CD4-positive, alpha-beta T cell (primary cell): ENCODE measurements at regions not wholly inside any gene's neighbourhood (a gene's known extent, or its start where the extent isn't known, plus 50 kb on each side); places are given as distances from the start of the nearest gene placed in this dataset.
"Not testable (repeated sequence)": the region's sequence is repeated elsewhere in the genome, so short reads cannot be mapped to it uniquely, and the experiment has no call there.

ENCODE experiments used
- ATAC-seq: fragments of 200-7000 bp; cut with Tn5 transposase; one replicate; pipeline ENCODE4 v1.10.0; 2022; ENCODE audit warnings: mild to moderate bottlenecking; ENCODE audit not compliant: poor library complexity
- CTCF ChIA-PET: fragments of 350-600 bp; sonication (Branson Sonifier 250); formaldehyde crosslinking; loops from one replicate; lab custom pipeline; 2021; ENCODE audit warnings: antibody characterized with exemption, inconsistent platforms; lab: Charles Lee
- POLR2A ChIA-PET: fragments of 350-600 bp; sonication (Branson Sonifier 250); formaldehyde crosslinking; loops from one replicate; lab custom pipeline; 2021; ENCODE audit warnings: antibody characterized with exemption, inconsistent platforms; lab: Charles Lee
- DNase-seq, 14 experiments: peaks; one replicate each; pipeline ENCODE4 v3.0.0-alpha.2; 2013 to 2020; ENCODE audit warnings: mixed read lengths in 2 of 14
- H3K27ac ChIP-seq, 2 donors: one replicate each; pipeline versions ENCODE4 v1.5.1 to v1.7.0; 2013; ENCODE audit warnings: low read length in 2 of 2, low read depth in 1 of 2, mild to moderate bottlenecking in 1 of 2
- H3K27me3 ChIP-seq, 2 experiments: 1 replicate in 1 of 2; 2 replicates in 1 of 2; pipeline versions ENCODE4 v1.6.1 to v1.7.0; 2013; ENCODE audit warnings: low read length in 2 of 2, control low read depth in 1 of 2, mild to moderate bottlenecking in 1 of 2, moderate library complexity in 1 of 2; ENCODE audit not compliant: insufficient read depth in 2 of 2, control insufficient read depth in 1 of 2
- H3K36me3 ChIP-seq: one replicate; pipeline ENCODE4 v1.6.1; 2013; ENCODE audit warnings: low read length, control low read depth; ENCODE audit not compliant: insufficient read depth
- H3K4me1 ChIP-seq: one replicate; pipeline ENCODE4 v1.6.1; 2013; ENCODE audit warnings: low read length, control low read depth; ENCODE audit not compliant: insufficient read depth
- H3K4me3 ChIP-seq: one replicate; pipeline ENCODE4 v1.5.1; 2013; ENCODE audit warnings: mild to moderate bottlenecking, low read length, moderate library complexity
- H3K9me3 ChIP-seq, 2 experiments: 1 replicate in 1 of 2; 2 replicates in 1 of 2; pipeline versions ENCODE4 v1.6.1 to v1.7.0; 2013; ENCODE audit warnings: low read length in 2 of 2, mild to moderate bottlenecking in 2 of 2, control low read depth in 1 of 2, moderate library complexity in 1 of 2; ENCODE audit not compliant: control insufficient read depth in 1 of 2, insufficient read depth in 1 of 2
- H3K27ac Mint-ChIP-seq: one replicate; pipeline ENCODE4 v1.8.0; 2020; ENCODE audit warnings: mixed read lengths
- H3K27me3 Mint-ChIP-seq: one replicate; pipeline ENCODE4 v1.8.0; 2021; ENCODE audit warnings: mixed read lengths
- H3K36me3 Mint-ChIP-seq: one replicate; pipeline ENCODE4 v1.8.0; 2021; ENCODE audit warnings: low read depth, mixed read lengths
- H3K4me1 Mint-ChIP-seq: one replicate; pipeline ENCODE4 v1.8.0; 2021; ENCODE audit warnings: low read depth, mixed read lengths
- H3K4me3 Mint-ChIP-seq: one replicate; pipeline ENCODE4 v1.8.0; 2020; ENCODE audit warnings: mild to moderate bottlenecking, mixed read lengths
- H3K9me3 Mint-ChIP-seq: one replicate; pipeline ENCODE4 v1.8.0; 2020; ENCODE audit warnings: mixed read lengths
- CTCF ChIP-seq: fragments of 200-600 bp; IDR thresholded peaks from one replicate; pipeline ENCODE4 v1.8.0; 2022; ENCODE audit warnings: antibody characterized with exemption, mild to moderate bottlenecking
- intact Hi-C, 2 experiments: fragments of 100-400 bp; cut with DNase I in 1 of 2; cut with micrococcal nuclease in 1 of 2; formaldehyde crosslinking; loops; one replicate each; pipeline versions ENCODE4 v1.15.1 to v1.9.0; 2023 to 2025; cut with DNase I, micrococcal nuclease

GRCh38 chr17:71613996-71614395, 506.8 kb upstream of the SOX9 start:
- Histone ChIP-seq H3K9me3 (peaks cover 3 to 4% of the 10 kb centered on the region in 2 experiments), H3K27ac (no peak overlapping the region), H3K27me3 (no peaks in the 10 kb centered on the region), H3K4me3 (no peak overlapping the region), H3K4me1 (no peaks in the 10 kb centered on the region), H3K36me3 (no peaks in the 10 kb centered on the region)
- POLR2A ChIA-PET: no interaction called here
- TF ChIP-seq CTCF: no peak
- Mint-ChIP-seq H3K27me3 (no peaks in the 10 kb centered on the region), H3K27ac (no peak overlapping the region), H3K36me3 (no peaks in the 10 kb centered on the region), H3K4me1 (no peaks in the 10 kb centered on the region), H3K9me3 (peaks cover 10% of the 10 kb centered on the region), H3K4me3 (no peak overlapping the region)
- DNase-seq (no peak), ATAC-seq (no peak)
- intact Hi-C loops: no loop called here
- CTCF ChIA-PET: no interaction called here

GRCh38 chr17:71615820-71616219, 505.0 kb upstream of the SOX9 start:
- Histone ChIP-seq H3K36me3 (no peaks in the 10 kb centered on the region), H3K4me1 (no peaks in the 10 kb centered on the region), H3K27me3 (no peaks in the 10 kb centered on the region), H3K4me3 (no peak overlapping the region), H3K27ac (no peak overlapping the region), H3K9me3 (peaks cover 3 to 4% of the 10 kb centered on the region in 2 experiments)
- POLR2A ChIA-PET: no interaction called here
- CTCF ChIA-PET: no interaction called here
- no peaks in the 10 kb centered on the region for H3K4me1 Mint-ChIP-seq
- ATAC-seq (no peak), DNase-seq (no peak)
- H3K36me3 Mint-ChIP-seq: no peaks in the 10 kb centered on the region
- H3K27ac Mint-ChIP-seq: no peak overlapping the region
- no peaks in the 10 kb centered on the region for H3K27me3 Mint-ChIP-seq
- peaks cover 18% of the 10 kb centered on the region for H3K9me3 Mint-ChIP-seq
- H3K4me3 Mint-ChIP-seq: no peak overlapping the region
- TF ChIP-seq CTCF: no peak
- intact Hi-C loops: no loop called here

DNA sequence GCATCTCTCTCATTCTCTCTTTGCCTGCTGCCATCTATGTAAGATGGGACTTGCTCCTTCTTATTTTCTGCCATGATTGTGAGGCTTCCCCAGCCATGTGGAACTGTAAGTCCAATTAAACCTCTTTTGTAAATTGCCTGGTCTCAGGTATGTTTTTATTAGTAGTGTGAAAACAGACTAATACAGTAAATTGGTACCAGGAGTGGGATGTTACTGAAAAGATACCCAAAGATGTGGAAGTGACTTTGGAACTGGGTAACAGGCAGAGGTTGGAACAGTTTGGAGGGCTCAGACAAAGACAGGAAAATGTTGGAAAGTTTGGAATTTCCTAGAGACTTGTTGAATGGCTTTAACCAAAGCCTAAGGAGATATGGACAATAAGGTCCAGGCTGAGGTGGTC, 503.1 kb upstream of the SOX9 start:
- H3K36me3 Mint-ChIP-seq, CTCF ChIA-PET, H3K4me3 ChIP-seq, intact Hi-C loops, H3K27me3 ChIP-seq, H3K27ac ChIP-seq, DNase-seq, H3K27ac Mint-ChIP-seq, POLR2A ChIA-PET, ATAC-seq, H3K9me3 ChIP-seq, H3K4me1 Mint-ChIP-seq, H3K4me3 Mint-ChIP-seq, H3K4me1 ChIP-seq, H3K27me3 Mint-ChIP-seq, H3K36me3 ChIP-seq: not testable (repeated sequence)
- peaks cover 20% of the 10 kb centered on the region for H3K9me3 Mint-ChIP-seq

DNA sequence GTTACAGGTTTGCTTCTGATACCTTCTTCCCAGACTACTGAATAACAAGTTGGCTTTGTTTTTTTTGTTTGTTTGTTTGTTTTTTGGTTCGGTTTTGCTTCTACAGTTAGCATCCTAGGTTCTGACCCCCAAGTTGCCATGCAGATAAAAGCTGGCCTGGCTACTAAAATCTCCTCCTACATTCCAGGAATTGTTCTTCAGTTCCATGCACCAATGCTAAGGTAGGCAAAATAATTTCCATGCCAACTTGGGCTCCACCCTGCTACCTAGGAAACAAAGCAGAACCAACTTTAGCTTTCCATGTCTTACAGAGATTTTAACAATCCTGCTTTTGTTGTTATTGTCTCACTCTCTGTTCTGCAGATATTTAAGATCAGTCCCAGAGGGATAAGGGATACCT, 495.5 kb upstream of the SOX9 start:
- no peak for TF ChIP-seq CTCF
- H3K4me1 ChIP-seq: no peaks in the 10 kb centered on the region
- ChIA-PET CTCF (no interaction called here), POLR2A (no interaction called here)
- H3K27me3 ChIP-seq: no peaks in the 10 kb centered on the region
- H3K9me3 ChIP-seq: peaks cover 0 to 5% of the 10 kb centered on the region in 2 experiments
- no peaks in the 10 kb centered on the region for H3K36me3 Mint-ChIP-seq
- no peaks in the 10 kb centered on the region for H3K4me1 Mint-ChIP-seq
- intact Hi-C loops: no loop called here
- no peak overlapping the region for H3K4me3 Mint-ChIP-seq
- peaks cover 2% of the 10 kb centered on the region for H3K9me3 Mint-ChIP-seq
- H3K36me3 ChIP-seq: no peaks in the 10 kb centered on the region
- H3K27me3 Mint-ChIP-seq: no peaks in the 10 kb centered on the region
- H3K4me3 ChIP-seq: no peak overlapping the region
- no peak overlapping the region for H3K27ac ChIP-seq
- no peak overlapping the region for H3K27ac Mint-ChIP-seq
- DNase-seq (no peak), ATAC-seq (no peak)
